SK-N-SH (cell line): ENCODE measurements at regions not wholly inside any gene's neighbourhood (a gene's known extent, or its start where the extent isn't known, plus 50 kb on each side); places are given as distances from the start of the nearest gene placed in this dataset.
A peak's percentile ranks its signal among the peaks of the same experiment; 100 is the strongest.

Experiments
- CTCF ChIA-PET: fragments of 300-600, 350-600 bp; formaldehyde crosslinking; extraction: SDS; loops from one replicate; lab custom pipeline; 2021; lab: Yijun Ruan, JAX
- POLR2A ChIA-PET: fragments of 350-600 bp; sonication (Branson Sonifier 250); formaldehyde crosslinking; extraction: SDS; loops from one replicate; lab custom pipeline; 2020; ENCODE audit warnings: antibody characterized with exemption, inconsistent platforms; lab: Yijun Ruan, JAX
- DNase-seq: peaks from one replicate; pipeline ENCODE4 v3.0.0; 2012
- H2AFZ ChIP-seq: fragments of 200-600 bp; sonication (generic); 2 replicates; pipeline ENCODE4 v1.8.1; 2016; ENCODE audit warnings: antibody characterized with exemption, mild to moderate bottlenecking, low read depth
- H3F3A ChIP-seq: fragments of 200-600 bp; sonication (generic); replicated peaks from 2 replicates; pipeline ENCODE3; 2016; ENCODE audit warnings: antibody characterized with exemption, mild to moderate bottlenecking; ENCODE audit not compliant: insufficient read depth
- H3K27ac ChIP-seq, 2 experiments: fragments of 200-500 bp in 1 of 2; fragments of 200-600 bp in 1 of 2; sonication (Bioruptor generic) in 1 of 2; sonication (generic), shearing (Covaris generic) in 1 of 2; 2 replicates each; pipeline versions ENCODE4 v1.5.1 to v1.6.1; 2014 to 2016; ENCODE audit warnings: low read depth in 2 of 2, inconsistent platforms in 1 of 2, low read length in 1 of 2, mild to moderate bottlenecking in 1 of 2, mixed read lengths in 1 of 2
- H3K27me3 ChIP-seq: fragments of 200-600 bp; sonication (generic), shearing (Covaris generic); 2 replicates; pipeline ENCODE4 v1.6.1; 2016; ENCODE audit warnings: mixed run types; ENCODE audit not compliant: insufficient read depth
- H3K36me3 ChIP-seq, 2 experiments: fragments of 200-500 bp in 1 of 2; fragments of 200-600 bp in 1 of 2; sonication (Bioruptor generic) in 1 of 2; sonication (generic) in 1 of 2; replicated peaks in 1 of 2; 2 replicates each; pipeline versions ENCODE3 to v1.5.1; 2014 to 2016; ENCODE audit warnings: low read length in 1 of 2, mild to moderate bottlenecking in 1 of 2; ENCODE audit not compliant: insufficient read depth in 2 of 2, control insufficient read depth in 1 of 2
- H3K4me1 ChIP-seq, 2 experiments: fragments of 200-500 bp in 1 of 2; fragments of 200-600 bp in 1 of 2; sonication (Bioruptor generic) in 1 of 2; sonication (generic), shearing (Covaris generic) in 1 of 2; 2 replicates each; pipeline versions ENCODE4 v1.5.1 to v1.6.1; 2014 to 2016; ENCODE audit warnings: low read depth in 1 of 2, low read length in 1 of 2, mixed run types in 1 of 2; ENCODE audit not compliant: insufficient read depth in 2 of 2, control insufficient read depth in 1 of 2
- H3K4me2 ChIP-seq: fragments of 200-600 bp; sonication (generic), shearing (Covaris generic); 2 replicates; pipeline ENCODE4 v1.6.1; 2017; ENCODE audit warnings: mixed run types
- H3K4me3 ChIP-seq, 2 experiments: fragments of 200-500 bp in 1 of 2; fragments of 200-600 bp in 1 of 2; sonication (Bioruptor generic) in 1 of 2; sonication (generic), shearing (Covaris generic) in 1 of 2; 2 replicates each; pipeline versions ENCODE4 v1.5.1 to v1.8.1; 2014 to 2016; ENCODE audit warnings: low read depth in 2 of 2, inconsistent platforms in 1 of 2, low read length in 1 of 2, mild to moderate bottlenecking in 1 of 2, mixed read lengths in 1 of 2, moderate library complexity in 1 of 2
- H3K79me2 ChIP-seq: fragments of 200-600 bp; sonication (generic); 2 replicates; pipeline ENCODE4 v1.8.1; 2017; ENCODE audit warnings: mild to moderate bottlenecking; ENCODE audit not compliant: insufficient read depth
- H3K9ac ChIP-seq: fragments of 200-600 bp; sonication (generic); 2 replicates; pipeline ENCODE4 v1.6.1; 2017; ENCODE audit warnings: mixed run types
- H3K9me2 ChIP-seq: fragments of 200-600 bp; sonication (generic); 2 replicates; pipeline ENCODE4 v1.6.1; 2017; ENCODE audit warnings: mixed run types
- H3K9me3 ChIP-seq: fragments of 200-600 bp; sonication (generic); 2 replicates; pipeline ENCODE4 v1.6.1; 2017; ENCODE audit warnings: mixed run types, mild to moderate bottlenecking, moderate library complexity
- H4K20me1 ChIP-seq: fragments of 200-600 bp; sonication (generic); 2 replicates; pipeline ENCODE4 v1.6.1; 2017; ENCODE audit warnings: mild to moderate bottlenecking, mixed run types; ENCODE audit not compliant: insufficient read depth
- CHD2 ChIP-seq: fragments of 150-350 bp; IDR thresholded peaks from 2 replicates; pipeline ENCODE4 v1.6.1; 2018; ENCODE audit warnings: low read length; ENCODE audit not compliant: partially characterized antibody
- CTCF ChIP-seq: fragments of 200-600 bp; sonication (generic); IDR thresholded peaks from 2 replicates; pipeline ENCODE4 v1.6.1; 2017; ENCODE audit warnings: antibody characterized with exemption, mild to moderate bottlenecking, moderate library complexity
- ELF1 ChIP-seq: IDR thresholded peaks from 2 replicates; pipeline ENCODE4 v1.4.0; 2012
- EP300 ChIP-seq, 2 experiments: IDR thresholded peaks; 2 replicates each; pipeline versions ENCODE4 v1.4.0 to v1.6.1; 2012; ENCODE audit warnings: borderline replicate concordance in 1 of 2, low read depth in 1 of 2, low read length in 1 of 2
- EZH2phosphoT487 ChIP-seq: fragments of 200-600 bp; sonication (generic); IDR thresholded peaks from 2 replicates; pipeline ENCODE4 v1.6.1; 2017; ENCODE audit warnings: low read depth, mixed run types, mild to moderate bottlenecking, antibody characterized with exemption, moderate library complexity, borderline replicate concordance
- FOSL2 ChIP-seq: IDR thresholded peaks from 2 replicates; pipeline ENCODE4 v1.4.0; 2012; ENCODE audit warnings: low read depth, mild to moderate bottlenecking, moderate library complexity, borderline replicate concordance
- FOXJ3 ChIP-seq: sonication (generic); formaldehyde crosslinking; IDR thresholded peaks from 2 replicates; pipeline ENCODE4 v1.5.1; 2020; ENCODE audit warnings: mild to moderate bottlenecking, missing genetic modification reagents
- FOXM1 ChIP-seq: IDR thresholded peaks from 2 replicates; pipeline ENCODE4 v1.4.0; 2012; ENCODE audit warnings: low read depth, mild to moderate bottlenecking
- GABPA ChIP-seq: IDR thresholded peaks from 2 replicates; pipeline ENCODE4 v1.4.0; 2012; ENCODE audit warnings: low read depth, mild to moderate bottlenecking
- IRF3 ChIP-seq: fragments of 150-350 bp; IDR thresholded peaks from 2 replicates; pipeline ENCODE4 v1.6.1; 2016; ENCODE audit warnings: mild to moderate bottlenecking, low read depth, low read length
- MAX ChIP-seq: IDR thresholded peaks from 2 replicates; pipeline ENCODE4 v1.4.0; 2012; ENCODE audit warnings: low read depth
- MXI1 ChIP-seq: IDR thresholded peaks from 2 replicates; pipeline ENCODE4 v1.6.1; 2012; ENCODE audit warnings: mild to moderate bottlenecking, low read depth, low read length, improper control_type of control experiment
- NRF1 ChIP-seq: IDR thresholded peaks from 2 replicates; pipeline ENCODE4 v1.6.1; 2012; ENCODE audit warnings: low read depth, mild to moderate bottlenecking, low read length
- PBX3 ChIP-seq: IDR thresholded peaks from 2 replicates; pipeline ENCODE4; 2012
- POLR2AphosphoS5 ChIP-seq: IDR thresholded peaks from 2 replicates; pipeline ENCODE4 v1.6.1; 2012; ENCODE audit warnings: low read depth, low read length
- RCOR1 ChIP-seq: fragments of 150-350 bp; IDR thresholded peaks from 2 replicates; pipeline ENCODE4 v1.6.1; 2017; ENCODE audit warnings: antibody characterized with exemption, low read length
- RFX5 ChIP-seq: IDR thresholded peaks from 2 replicates; pipeline ENCODE4 v1.6.1; 2012; ENCODE audit warnings: mild to moderate bottlenecking, improper control_type of control experiment, low read length
- RXRA ChIP-seq: IDR thresholded peaks from 2 replicates; pipeline ENCODE4 v1.4.0; 2012; ENCODE audit warnings: low read depth, mild to moderate bottlenecking, borderline replicate concordance
- SIN3A ChIP-seq: IDR thresholded peaks from 2 replicates; pipeline ENCODE4 v1.6.1; 2012; ENCODE audit warnings: low read depth, mild to moderate bottlenecking, low read length, moderate library complexity, borderline replicate concordance
- TCF12 ChIP-seq: IDR thresholded peaks from 2 replicates; pipeline ENCODE4 v1.4.0; 2012
- TEAD4 ChIP-seq: IDR thresholded peaks from 2 replicates; pipeline ENCODE4 v1.4.0; 2012; ENCODE audit warnings: mild to moderate bottlenecking, borderline replicate concordance; ENCODE audit not compliant: insufficient read depth
- USF2 ChIP-seq: fragments of 150-350 bp; IDR thresholded peaks from 2 replicates; pipeline ENCODE4 v1.6.1; 2017; ENCODE audit warnings: antibody characterized with exemption, low read length, low read depth, borderline replicate concordance
- ZBTB33 ChIP-seq: IDR thresholded peaks from 2 replicates; pipeline ENCODE4 v1.4.0; 2012; ENCODE audit warnings: low read depth, borderline replicate concordance
- WGBS: methylation state at CpG from one replicate; pipeline ENCODE4 v1.1.6; 2017; ENCODE audit warnings: low lambda C conversion rate; 5-methylcytosine and 5-hydroxymethylcytosine counted together

GRCh38 chr1:208595745-208596144, 351.6 kb upstream of the PLXNA2 start (continued):
- 0 out of 2 replicates have a peak, but pooled peaks have one; percentile 26 for TF ChIP-seq ZBTB33
- no peak for TF ChIP-seq RCOR1
- TF ChIP-seq CTCF = no peak
- no peak for TF ChIP-seq EZH2phosphoT487
- TF ChIP-seq POLR2AphosphoS5 = peak; percentile 34; the same call in 1 of the 2 replicates
- peak in 1 of 2 experiments; percentile 55; a peak in 1 of 4 replicates for TF ChIP-seq EP300 (IDR thresholded peaks at IDR 0.05; ENCODE audit: borderline replicate concordance in 1 of 2, low read depth in 1 of 2, low read length in 1 of 2)
- TF ChIP-seq PBX3 = peak; percentile 60
- TF ChIP-seq SIN3A = no peak
- TF ChIP-seq CHD2 = no peak
- no peak for TF ChIP-seq ELF1
- no peak for TF ChIP-seq FOXM1
- TF ChIP-seq MXI1 = no peak
- peak; percentile 86 for TF ChIP-seq TCF12
- TF ChIP-seq FOXJ3 = no peak
- TF ChIP-seq RXRA = peak; percentile 78; the same call in 1 of the 2 replicates
- TF ChIP-seq USF2 = no peak
- peak; percentile 76 for TF ChIP-seq FOSL2

- Histone ChIP-seq H3K4me2 (no peak overlapping the region), H3K27me3 (no peaks in the 10 kb centered on the region), H4K20me1 (no peaks in the 10 kb centered on the region), H3K9ac (no peak overlapping the region), H3K9me2 (no peaks in the 10 kb centered on the region), H3K27ac (peak overlapping the region in 1 of 2 experiments; percentile 22; a peak in 2 of 4 replicates), H3K4me1 (peaks cover 0 to 36% of the 10 kb centered on the region in 2 experiments; a peak in 2 of 4 replicates), H3K4me3 (no peak overlapping the region), H2AFZ (no peak overlapping the region), H3K36me3 (no peaks in the 10 kb centered on the region), H3K9me3 (no peaks in the 10 kb centered on the region), H3F3A (peaks cover 5% of the 10 kb centered on the region), H3K79me2 (no peaks in the 10 kb centered on the region)
- ChIA-PET CTCF (interaction anchor here (0.7 kb wide), 1 partner anchor 34 kb away, joined by 3 read pairs; no protein-coding TSS in a partner anchor), POLR2A (no interaction called here)
- 57% methylated on average over 1 of the region's 1 CpG for WGBS
- DNase-seq = no peak
- TF ChIP-seq ZBTB33 (no peak), IRF3 (no peak), MXI1 (no peak), GABPA (no peak), TEAD4 (no peak), SIN3A (no peak), EP300 (IDR thresholded peaks at IDR 0.05; ENCODE audit: borderline replicate concordance in 1 of 2, low read depth in 1 of 2, low read length in 1 of 2) (no peak), NRF1 (no peak), RFX5 (no peak), CHD2 (no peak), MAX (no peak)
These were observed 353.4 kb upstream of the PLXNA2 start for GRCh38 chr1:208597571-208597970.
